IMR-90 (cell line): ENCODE measurements at regions not wholly inside any gene's neighbourhood (a gene's known extent, or its start where the extent isn't known, plus 50 kb on each side); places are given as distances from the start of the nearest gene placed in this dataset.

Experiments
- CTCF ChIP-seq: conservative IDR thresholded peaks from 2 replicates; pipeline ENCODE4 v1.5.1; 2012; ENCODE audit warnings: mild to moderate bottlenecking, low read depth, low read length, improper control_type of control experiment
- MAFK ChIP-seq: IDR thresholded peaks from 2 replicates; pipeline ENCODE4 v1.6.1; 2012; ENCODE audit warnings: low read depth, low read length, improper control_type of control experiment
- RAD21 ChIP-seq: IDR thresholded peaks from 2 replicates; pipeline ENCODE4 v1.6.1; 2012; ENCODE audit warnings: low read length, improper control_type of control experiment
- USF2 ChIP-seq: fragments of 150-350 bp; IDR thresholded peaks from 2 replicates; pipeline ENCODE4 v1.6.1; 2017; ENCODE audit warnings: mild to moderate bottlenecking, antibody characterized with exemption, low read length, low read depth

- no peak for TF ChIP-seq RAD21
- no peak for TF ChIP-seq MAFK
- TF ChIP-seq CTCF, result no peak
- TF ChIP-seq USF2, result no peak
Observed at GRCh38 chr5:3007577-3007976, 256.1 kb upstream of the IRX2 start.
